ENCODE measurements at regions not wholly inside any gene's neighbourhood (a gene's known extent, or its start where the extent isn't known, plus 50 kb on each side); places are given as distances from the start of the nearest gene placed in this dataset.
"Not testable (repeated sequence)": the region's sequence is repeated elsewhere in the genome, so short reads cannot be mapped to it uniquely, and the experiment has no call there.

- no peak for DNase-seq
These were observed 228.2 kb downstream of the VAPA start for GRCh38 chr18:10142056-10142455.

DNA sequence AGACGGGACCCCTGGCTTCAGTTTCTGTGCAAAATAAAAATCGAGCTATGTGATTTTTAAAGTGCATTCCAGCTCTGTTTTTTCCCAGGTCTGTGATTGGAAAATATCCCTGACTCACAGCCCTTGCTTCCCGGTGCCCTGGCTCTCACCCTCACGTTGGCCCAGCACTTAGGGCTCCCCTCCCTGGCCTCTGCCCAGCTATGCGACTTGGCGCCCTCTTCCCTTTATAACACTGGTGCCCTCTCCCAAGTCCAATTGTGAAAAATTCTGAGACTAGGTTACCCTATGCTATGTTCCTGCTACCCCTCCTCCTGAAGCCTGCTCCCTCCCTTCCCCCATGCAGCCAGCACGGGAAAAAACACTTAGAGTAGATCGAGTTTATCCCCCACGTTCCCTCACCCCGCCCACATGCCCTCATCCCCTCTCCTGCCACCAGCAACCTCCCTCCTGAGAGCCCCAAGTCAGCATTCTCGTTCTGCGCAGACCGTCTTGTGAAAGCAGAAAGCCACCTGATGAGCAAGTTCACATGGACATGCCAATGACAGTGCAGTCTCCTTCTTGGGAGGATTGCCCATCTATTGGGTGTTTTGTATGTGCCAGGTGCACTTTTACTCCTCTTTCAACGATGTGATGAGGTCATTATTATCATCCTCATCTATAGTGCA, 228.8 kb downstream of the VAPA start:
- DNase-seq = no peak

GRCh38 chr18:10143596-10143995, 229.8 kb downstream of the VAPA start:
- no peak for DNase-seq

DNA sequence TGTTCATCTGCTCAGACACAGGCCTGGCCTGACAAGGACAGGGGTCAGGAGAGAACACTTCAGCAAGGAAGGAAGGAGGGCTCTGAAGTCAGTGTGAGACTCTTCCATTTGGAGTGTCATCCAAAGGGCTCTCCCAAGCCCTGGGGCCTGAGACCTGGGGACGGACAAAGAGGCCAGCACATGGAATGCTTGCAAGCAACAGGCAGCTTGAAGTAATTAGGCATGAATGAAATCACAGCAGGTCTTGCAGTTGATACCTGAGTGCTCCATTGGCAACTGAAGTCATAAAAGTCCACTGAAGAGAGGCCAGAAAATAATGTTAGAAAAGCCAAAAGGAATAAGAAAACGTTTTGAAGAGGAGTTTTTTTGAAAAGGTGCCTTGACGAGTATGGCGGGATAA, 231.7 kb downstream of the VAPA start:
- no peak for DNase-seq

- no peak for DNase-seq
These were observed 233.4 kb downstream of the VAPA start for GRCh38 chr18:10147226-10147625.

GRCh38 chr18:10147752-10148151, 233.9 kb downstream of the VAPA start:
- no peak for DNase-seq

DNA sequence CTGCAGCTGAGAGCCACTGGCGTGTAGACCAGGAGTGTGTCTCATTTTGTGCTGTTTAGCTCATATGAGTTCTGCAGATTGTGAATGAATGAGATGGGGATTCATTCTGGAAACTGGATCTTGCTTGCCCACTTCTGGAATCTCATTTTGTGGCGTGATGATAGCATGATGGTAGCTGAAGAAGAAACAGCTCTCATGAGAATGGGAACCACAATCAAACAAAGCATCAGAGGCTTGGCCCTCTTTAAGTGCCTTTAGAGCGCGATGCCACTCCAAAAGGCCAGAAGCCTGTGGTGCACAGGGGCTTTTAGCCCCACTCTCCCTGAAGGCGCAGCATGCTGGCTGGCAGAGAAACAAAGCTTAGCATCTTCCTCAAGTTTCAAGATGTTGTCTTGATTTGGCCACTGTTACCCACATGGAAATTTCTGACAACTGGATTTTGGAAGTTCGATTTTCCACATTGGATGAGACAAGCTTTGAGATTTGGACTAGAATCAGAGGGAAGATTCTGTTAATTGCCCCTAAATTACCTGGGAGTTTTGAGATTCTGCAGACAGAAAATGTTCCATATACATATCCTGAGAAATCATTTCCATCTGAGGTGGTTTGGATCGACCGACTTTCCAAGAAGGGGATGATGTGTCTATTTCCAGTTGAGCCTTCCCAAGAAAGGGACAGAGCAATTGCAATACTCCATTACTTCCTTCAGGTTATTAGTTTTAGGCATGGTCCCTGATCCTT, 234.5 kb downstream of the VAPA start:
- DNase-seq = no peak

- no peak for DNase-seq
These were observed 236.1 kb downstream of the VAPA start for GRCh38 chr18:10149768-10150556.

DNA sequence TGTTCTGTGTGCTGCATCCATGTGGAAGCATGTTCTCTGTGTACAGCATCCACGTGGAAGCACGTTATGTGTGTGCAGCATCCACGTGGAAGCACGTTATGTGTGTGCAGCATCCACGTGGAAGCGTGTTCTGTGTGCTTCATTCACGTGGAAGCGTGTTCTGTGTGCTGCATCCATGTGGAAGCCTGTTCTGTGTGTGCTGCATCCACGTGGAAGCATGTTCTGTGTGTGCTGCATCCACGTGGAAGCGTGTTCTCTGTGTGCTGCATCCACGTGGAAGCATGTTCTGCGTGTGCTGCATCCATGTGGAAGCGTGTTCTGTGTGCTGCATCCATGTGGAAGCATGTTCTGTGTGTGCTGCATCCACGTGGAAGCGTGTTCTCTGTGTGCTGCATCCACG, 236.8 kb downstream of the VAPA start:
- DNase-seq = not testable (repeated sequence)

DNA sequence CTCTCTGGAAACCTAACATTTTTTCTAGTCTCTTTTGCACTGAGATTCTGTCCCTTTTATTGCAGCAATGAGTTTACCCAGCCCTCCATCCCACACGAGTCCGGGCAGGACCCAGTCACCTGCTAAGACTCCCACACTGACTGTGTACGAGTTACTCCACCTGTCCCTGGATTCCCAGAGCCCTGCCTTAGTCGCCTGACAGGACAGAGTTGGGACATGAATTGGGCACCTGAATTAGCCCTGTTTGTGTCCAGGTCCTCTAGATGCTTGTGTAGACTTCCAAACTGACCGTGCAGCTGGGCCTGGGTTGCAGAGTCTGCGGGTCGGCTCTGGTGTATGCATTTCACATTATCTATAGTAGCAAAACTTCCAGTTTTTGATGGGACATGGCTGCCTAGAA, 238.7 kb downstream of the VAPA start:
- no peak for DNase-seq

DNA sequence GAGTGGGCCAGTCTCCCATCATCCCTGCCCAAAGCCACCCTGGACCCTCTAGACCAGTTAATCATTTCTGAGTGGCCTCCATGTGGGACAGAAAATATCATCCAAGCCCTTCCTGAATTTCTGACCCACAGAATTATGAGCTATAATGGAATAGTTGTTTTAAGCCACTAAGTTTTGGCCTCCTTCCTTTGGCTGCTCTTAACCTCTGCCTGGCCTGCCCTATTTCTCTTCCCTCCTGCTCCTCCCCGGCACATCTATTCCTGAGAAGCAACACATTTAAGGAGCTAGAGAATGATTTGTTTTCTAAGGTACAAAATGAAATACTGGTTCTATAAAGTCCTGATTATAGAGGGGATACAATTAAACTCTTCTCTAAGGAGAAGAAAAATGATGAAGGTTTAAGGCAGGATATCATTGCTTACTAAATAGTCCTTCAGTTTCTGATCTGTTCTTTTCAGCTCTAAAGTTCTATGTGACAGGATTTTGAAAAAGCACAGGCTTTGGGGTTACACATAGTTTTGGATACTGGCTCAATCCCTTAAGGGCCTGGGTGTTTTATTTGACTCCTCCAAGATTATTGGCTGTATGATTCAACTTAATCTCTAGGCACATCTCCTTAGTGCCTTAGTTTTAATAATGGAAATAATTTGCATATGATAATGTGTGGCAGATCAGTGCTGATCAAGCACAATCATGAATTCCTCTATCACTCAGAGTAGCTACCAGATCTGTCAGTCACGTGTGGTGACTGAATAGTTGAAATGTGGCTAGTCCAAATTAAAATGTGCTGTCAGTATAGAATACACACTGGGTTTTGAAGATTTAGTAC, 240.3 kb downstream of the VAPA start:
- DNase-seq = no peak

GRCh38 chr18:10157706-10158105, 243.9 kb downstream of the VAPA start:
- no peak for DNase-seq

GRCh38 chr18:10160251-10160650, 246.4 kb downstream of the VAPA start:
- no peak for DNase-seq

DNA sequence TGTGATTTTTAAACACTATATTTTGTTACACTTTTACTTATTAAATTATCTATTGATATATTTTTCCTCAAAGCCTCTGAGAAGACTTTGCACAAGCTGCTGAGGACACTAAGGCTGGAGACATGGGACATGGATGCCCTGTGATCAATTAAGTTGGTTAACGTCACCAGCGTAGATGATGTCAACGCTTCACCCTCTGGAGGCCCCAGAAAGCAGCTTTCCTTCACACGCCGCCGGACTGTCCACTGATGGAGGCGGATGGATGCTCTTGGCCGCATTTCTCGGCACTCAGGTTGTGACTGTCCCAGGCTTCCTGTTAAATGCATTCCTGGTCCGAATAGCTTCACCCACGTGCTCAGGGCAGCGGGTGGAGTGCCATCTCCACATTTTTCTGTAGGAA, 247.5 kb downstream of the VAPA start:
- DNase-seq = no peak

DNA sequence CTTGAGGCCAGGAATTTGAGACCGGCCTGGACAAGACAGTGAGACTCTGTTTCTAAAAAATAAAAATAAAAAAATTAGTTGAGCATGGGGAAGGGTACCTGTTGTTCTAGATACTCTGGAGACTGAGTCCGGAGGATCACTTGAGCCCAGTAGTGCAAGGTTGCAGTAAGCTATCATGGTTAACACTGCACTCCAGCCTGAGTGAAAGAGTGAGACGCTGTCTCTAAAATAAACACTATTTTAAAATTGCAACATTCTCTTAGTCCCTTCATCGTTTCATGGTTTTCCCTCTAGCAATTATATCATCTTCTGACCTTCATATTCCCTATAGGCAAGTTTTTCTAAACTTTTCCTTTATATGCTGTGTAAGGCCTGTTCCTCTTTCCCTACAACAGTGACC, 248.5 kb downstream of the VAPA start:
- no peak for DNase-seq

DNA sequence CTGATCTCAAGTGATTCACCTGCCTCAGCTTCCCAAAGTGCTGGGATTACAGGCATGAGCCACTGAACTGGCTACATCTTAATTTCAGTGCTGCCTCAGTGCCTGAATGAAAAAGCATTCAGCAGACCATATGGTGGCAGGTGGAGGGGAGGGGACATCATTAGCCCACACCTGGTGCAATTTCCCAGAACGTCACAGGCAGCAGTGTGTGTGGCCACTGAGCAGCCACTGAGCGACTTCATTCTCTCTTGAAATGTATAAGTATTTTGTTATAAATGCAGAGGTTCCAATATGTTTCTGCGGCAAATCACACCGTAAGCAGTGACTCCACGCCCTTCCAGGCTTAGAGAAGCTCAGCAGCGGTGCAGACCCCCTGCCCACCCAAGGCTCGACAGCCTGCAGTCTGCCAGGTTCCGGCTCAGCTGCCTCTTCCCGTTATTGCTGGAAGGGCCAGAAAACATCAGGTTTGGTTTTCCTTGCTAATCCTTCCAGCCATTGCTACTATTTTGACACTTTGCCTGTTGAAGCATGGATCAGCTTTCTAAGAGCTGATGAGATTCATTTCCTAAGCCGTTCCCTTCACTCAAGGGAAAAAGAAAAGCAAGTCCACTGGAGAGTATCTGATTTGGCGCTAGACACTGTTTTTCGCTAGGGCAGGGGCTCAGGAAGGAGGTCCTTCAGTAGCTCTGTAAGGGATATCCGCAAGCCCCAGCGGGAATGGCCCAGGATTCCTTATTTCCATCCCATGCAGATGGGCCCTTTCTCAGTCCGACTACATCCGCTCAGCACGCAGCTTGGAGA, 250.7 kb downstream of the VAPA start:
- no peak for DNase-seq

GRCh38 chr18:10166164-10166807, 252.5 kb downstream of the VAPA start:
- DNase-seq = no peak

DNA sequence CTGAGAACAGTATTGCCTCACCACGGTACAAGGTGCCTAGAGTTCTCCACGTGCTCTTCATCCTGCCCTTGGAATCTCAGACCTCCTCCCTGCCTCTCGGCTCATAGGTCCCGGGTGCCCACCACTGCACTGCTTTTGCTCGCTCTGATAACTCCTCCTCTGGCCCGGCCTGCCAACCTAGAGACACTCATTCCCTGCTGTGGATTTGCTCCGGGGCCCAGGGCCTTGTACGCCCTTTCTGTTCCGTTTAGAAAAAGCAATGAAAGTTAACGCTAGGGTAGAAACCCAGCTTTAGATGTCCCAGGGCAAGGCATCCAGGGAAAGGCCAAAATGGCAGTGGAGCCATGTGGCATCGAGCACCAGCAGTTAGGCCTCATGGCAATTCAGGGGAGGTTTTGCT, 253.9 kb downstream of the VAPA start:
- DNase-seq = no peak

DNA sequence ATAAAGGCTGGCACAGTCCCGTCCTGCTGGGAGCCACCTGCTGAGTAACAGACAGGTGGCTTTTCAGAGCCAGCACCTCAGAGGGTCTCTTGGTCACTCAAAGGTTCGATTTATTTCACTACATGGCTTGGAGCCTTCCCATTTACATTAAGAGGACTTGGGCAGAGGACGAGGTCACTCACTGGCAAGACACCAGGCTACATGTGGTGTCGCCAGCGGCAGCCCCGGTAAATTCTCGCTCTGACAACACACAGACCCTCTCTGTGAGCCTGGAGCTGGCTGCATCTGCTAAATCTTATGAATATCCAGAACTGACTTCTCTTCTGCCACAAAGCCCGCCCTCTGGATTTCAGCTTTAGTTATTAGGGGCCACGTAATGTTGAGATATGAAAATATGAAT, 254.7 kb downstream of the VAPA start:
- no peak for DNase-seq

GRCh38 chr18:10169064-10169562, 255.3 kb downstream of the VAPA start:
- peak; percentile 28 for DNase-seq

DNA sequence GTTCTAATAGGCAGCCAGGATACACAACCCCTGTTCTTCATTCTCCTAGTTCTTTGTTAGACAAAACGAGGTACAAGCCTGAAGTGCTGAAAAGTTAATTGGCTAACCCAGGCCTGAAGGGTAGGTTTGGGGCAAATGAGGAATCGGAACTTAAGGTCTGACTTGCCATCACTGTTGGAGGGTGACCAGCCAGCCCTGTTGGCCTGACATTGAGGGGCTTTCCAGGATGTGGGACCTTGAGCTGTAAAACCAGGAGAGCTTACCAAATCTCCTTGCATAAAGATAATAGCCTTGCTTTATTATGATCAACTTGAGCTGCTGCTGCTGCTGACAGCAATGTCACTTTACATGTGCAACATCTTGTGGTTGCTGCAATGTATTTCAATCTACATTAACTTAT, 256.0 kb downstream of the VAPA start:
- DNase-seq = no peak

Measured in skin of body (tissue), 1 donor.